BE2C (cell line): ENCODE measurements at regions not wholly inside any gene's neighbourhood (a gene's known extent, or its start where the extent isn't known, plus 50 kb on each side); places are given as distances from the start of the nearest gene placed in this dataset.
A peak's percentile ranks its signal among the peaks of the same experiment; 100 is the strongest.

Experiments used
- DNase-seq: peaks from one replicate; pipeline ENCODE4 v3.0.0-alpha.2; 2020
- H3K27me3 ChIP-seq: fragments of 250-450 bp; sonication (Bioruptor Pico); 2 replicates; pipeline ENCODE4 v1.5.1; 2020; ENCODE audit warnings: mild to moderate bottlenecking
- H3K36me3 ChIP-seq: fragments of 250-450 bp; sonication (Bioruptor Pico); 2 replicates; pipeline ENCODE4 v1.5.1; 2020; ENCODE audit warnings: mild to moderate bottlenecking
- H3K4me1 ChIP-seq: fragments of 250-450 bp; sonication (Bioruptor Pico); 2 replicates; pipeline ENCODE4 v1.5.1; 2020
- H3K4me3 ChIP-seq: 2 replicates; pipeline ENCODE4 v1.5.1; 2011; ENCODE audit warnings: low read depth, low read length
- H3K9me3 ChIP-seq: fragments of 250-450 bp; sonication (Bioruptor Pico); 2 replicates; pipeline ENCODE4 v1.5.1; 2020
- TF ChIP-seq, protein P1 (sequence below): IDR thresholded peaks from 2 replicates; pipeline ENCODE4 v1.5.1; 2012; ENCODE audit warnings: mild to moderate bottlenecking, low read depth, low read length

- H3K4me1 ChIP-seq = peaks cover 9% of the 10 kb centered on the region
- no peaks in the 10 kb centered on the region for H3K36me3 ChIP-seq
- H3K27me3 ChIP-seq = no peaks in the 10 kb centered on the region
- DNase-seq = no peak
- H3K4me3 ChIP-seq = no peak overlapping the region
- TF ChIP-seq, protein P1, sequence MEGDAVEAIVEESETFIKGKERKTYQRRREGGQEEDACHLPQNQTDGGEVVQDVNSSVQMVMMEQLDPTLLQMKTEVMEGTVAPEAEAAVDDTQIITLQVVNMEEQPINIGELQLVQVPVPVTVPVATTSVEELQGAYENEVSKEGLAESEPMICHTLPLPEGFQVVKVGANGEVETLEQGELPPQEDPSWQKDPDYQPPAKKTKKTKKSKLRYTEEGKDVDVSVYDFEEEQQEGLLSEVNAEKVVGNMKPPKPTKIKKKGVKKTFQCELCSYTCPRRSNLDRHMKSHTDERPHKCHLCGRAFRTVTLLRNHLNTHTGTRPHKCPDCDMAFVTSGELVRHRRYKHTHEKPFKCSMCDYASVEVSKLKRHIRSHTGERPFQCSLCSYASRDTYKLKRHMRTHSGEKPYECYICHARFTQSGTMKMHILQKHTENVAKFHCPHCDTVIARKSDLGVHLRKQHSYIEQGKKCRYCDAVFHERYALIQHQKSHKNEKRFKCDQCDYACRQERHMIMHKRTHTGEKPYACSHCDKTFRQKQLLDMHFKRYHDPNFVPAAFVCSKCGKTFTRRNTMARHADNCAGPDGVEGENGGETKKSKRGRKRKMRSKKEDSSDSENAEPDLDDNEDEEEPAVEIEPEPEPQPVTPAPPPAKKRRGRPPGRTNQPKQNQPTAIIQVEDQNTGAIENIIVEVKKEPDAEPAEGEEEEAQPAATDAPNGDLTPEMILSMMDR = no peak
- no peaks in the 10 kb centered on the region for H3K9me3 ChIP-seq
Observed at GRCh38 chr4:152068866-152069265, 308.1 kb upstream of the GATB start.

GRCh38 chr4:152065545-152065944, 304.7 kb upstream of the GATB start:
- H3K4me3 ChIP-seq = no peak overlapping the region
- DNase-seq = no peak
- H3K36me3 ChIP-seq = no peaks in the 10 kb centered on the region
- H3K27me3 ChIP-seq = no peaks in the 10 kb centered on the region
- TF ChIP-seq, protein P1 = no peak
- peaks cover 9% of the 10 kb centered on the region for H3K4me1 ChIP-seq
- no peaks in the 10 kb centered on the region for H3K9me3 ChIP-seq

DNA sequence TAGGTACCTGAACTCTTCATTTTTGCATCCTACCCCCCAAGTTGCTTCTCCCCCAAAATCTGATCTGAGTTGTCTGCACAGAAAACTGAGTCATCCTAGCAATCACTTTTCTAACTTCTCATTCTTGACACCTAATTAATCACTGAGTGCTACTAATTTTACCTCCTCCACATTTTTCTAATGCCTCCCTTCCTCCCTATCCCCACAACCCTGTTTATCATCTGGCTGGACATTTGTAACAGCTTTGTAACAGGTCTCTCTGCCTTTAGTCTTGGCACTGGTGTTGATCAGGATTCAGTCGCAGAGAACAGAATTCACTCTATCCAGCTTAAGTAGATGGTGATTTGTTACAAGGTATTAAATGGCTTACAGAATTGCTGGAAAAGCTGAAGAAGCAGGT, 303.9 kb upstream of the GATB start:
- DNase-seq = no peak
- no peaks in the 10 kb centered on the region for H3K27me3 ChIP-seq
- H3K4me3 ChIP-seq = no peak overlapping the region
- peaks cover 9% of the 10 kb centered on the region for H3K4me1 ChIP-seq
- TF ChIP-seq, protein P1 = no peak
- H3K9me3 ChIP-seq = no peaks in the 10 kb centered on the region
- H3K36me3 ChIP-seq = no peaks in the 10 kb centered on the region

GRCh38 chr4:152064282-152064681, 303.5 kb upstream of the GATB start:
- no peaks in the 10 kb centered on the region for H3K27me3 ChIP-seq
- no peaks in the 10 kb centered on the region for H3K36me3 ChIP-seq
- H3K9me3 ChIP-seq = no peaks in the 10 kb centered on the region
- no peak for DNase-seq
- H3K4me1 ChIP-seq = peaks cover 9% of the 10 kb centered on the region
- TF ChIP-seq, protein P1 = no peak
- H3K4me3 ChIP-seq = peak overlapping the region; percentile 19; the same call in 1 of the 2 replicates

DNA sequence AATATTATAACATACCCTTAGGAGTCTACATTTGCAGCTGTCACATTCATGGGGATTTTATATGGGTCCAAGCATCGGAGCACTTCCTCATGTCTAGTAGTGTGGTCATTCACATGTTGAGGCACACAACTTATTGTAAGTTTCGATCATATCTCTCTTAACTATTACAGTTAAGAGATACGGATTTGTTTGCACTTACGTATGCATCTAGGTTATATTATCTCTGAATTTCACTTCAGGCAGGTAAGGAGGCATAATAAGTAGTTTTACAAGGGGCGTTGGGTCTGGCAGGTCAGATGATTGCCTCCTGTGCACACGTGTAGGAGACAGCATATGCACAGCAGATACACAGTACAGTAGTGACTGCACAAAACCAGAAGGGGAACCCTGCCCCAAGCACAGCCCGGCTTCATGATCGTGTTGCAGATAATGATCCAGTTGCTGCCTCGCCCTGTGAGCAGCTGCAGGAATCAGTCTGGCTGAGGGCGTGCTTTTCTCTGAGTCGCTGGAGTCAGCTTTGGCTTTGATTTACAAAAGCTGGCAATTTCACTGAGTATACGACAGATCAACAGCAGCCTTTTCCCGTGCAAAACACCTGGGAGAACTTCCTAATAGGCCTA, 302.9 kb upstream of the GATB start:
- no peaks in the 10 kb centered on the region; the same call in 1 of the 2 replicates for H3K9me3 ChIP-seq

More for the DNA sequence above, 302.9 kb upstream of the GATB start:
- peak; percentile 85 for DNase-seq
- peak overlapping the region; percentile 19; the same call in 1 of the 2 replicates for H3K4me3 ChIP-seq
- H3K27me3 ChIP-seq = no peaks in the 10 kb centered on the region
- TF ChIP-seq, protein P1 = peak; percentile 57
- H3K4me1 ChIP-seq = peaks cover 9% of the 10 kb centered on the region
- H3K36me3 ChIP-seq = no peaks in the 10 kb centered on the region
